GM12878 (cell line): ENCODE measurements at regions not wholly inside any gene's neighbourhood (a gene's known extent, or its start where the extent isn't known, plus 50 kb on each side); places are given as distances from the start of the nearest gene placed in this dataset.

ENCODE experiments used
- HCFC1 ChIP-seq: fragments of 150-350 bp; IDR thresholded peaks from 2 replicates; pipeline ENCODE4 v1.6.1; 2014; ENCODE audit warnings: low read length
- KDM1A ChIP-seq: fragments of 200-600 bp; sonication (generic); IDR thresholded peaks from 2 replicates; pipeline ENCODE4 v1.6.1; 2016; ENCODE audit warnings: borderline replicate concordance
- SMC3 ChIP-seq: IDR thresholded peaks from 2 replicates; pipeline ENCODE4 v1.6.1; 2011; ENCODE audit warnings: low read length, improper control_type of control experiment, borderline replicate concordance
- TF ChIP-seq, protein P1 (sequence below), 3 experiments: IDR thresholded peaks in 2 of 3; conservative IDR thresholded peaks in 1 of 3; 2 replicates each; pipeline ENCODE4 v1.5.1; 2011; ENCODE audit warnings: low read depth in 3 of 3, low read length in 3 of 3, mild to moderate bottlenecking in 3 of 3, control low read depth in 2 of 3, moderate library complexity in 2 of 3, inconsistent platforms in 1 of 3, mixed read lengths in 1 of 3; ENCODE audit not compliant: control insufficient read depth in 2 of 3, insufficient read depth in 1 of 3; ENCODE audit errors: extremely low read depth in 1 of 3

DNA sequence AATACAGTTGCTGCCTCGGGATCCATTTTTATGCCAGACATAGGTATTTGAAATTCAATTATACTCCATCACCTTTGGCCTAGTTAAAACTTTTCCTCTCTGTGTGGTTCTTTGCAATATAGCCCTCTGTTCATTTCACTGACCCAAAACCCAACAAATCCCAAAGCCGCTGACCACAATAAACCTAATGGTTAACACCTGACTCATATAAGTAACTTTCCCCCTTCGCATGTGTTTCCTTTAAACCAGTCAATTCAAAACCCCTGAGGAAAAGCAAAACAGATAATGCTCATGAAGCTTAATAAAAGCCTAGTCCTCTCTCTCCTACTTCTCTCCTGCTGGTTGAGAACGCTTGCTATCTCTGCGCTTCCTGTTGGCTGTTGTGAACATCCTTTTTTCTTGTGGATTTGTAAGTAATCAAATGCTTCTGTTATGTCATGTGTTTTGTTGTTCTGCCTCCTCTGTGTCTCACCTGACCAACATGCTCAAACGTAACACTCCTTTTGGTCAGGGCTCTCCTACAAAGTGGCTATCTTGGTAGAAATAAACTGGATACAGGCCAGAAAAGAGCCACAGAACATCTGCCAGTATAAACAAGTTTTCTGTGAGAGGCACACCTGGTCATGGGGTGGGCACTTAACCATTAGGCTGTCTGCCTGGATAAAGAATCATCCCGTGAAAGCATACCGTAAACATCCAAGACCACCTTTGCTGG lies 652.6 kb downstream of the METTL15 start:
- TF ChIP-seq, protein P1, sequence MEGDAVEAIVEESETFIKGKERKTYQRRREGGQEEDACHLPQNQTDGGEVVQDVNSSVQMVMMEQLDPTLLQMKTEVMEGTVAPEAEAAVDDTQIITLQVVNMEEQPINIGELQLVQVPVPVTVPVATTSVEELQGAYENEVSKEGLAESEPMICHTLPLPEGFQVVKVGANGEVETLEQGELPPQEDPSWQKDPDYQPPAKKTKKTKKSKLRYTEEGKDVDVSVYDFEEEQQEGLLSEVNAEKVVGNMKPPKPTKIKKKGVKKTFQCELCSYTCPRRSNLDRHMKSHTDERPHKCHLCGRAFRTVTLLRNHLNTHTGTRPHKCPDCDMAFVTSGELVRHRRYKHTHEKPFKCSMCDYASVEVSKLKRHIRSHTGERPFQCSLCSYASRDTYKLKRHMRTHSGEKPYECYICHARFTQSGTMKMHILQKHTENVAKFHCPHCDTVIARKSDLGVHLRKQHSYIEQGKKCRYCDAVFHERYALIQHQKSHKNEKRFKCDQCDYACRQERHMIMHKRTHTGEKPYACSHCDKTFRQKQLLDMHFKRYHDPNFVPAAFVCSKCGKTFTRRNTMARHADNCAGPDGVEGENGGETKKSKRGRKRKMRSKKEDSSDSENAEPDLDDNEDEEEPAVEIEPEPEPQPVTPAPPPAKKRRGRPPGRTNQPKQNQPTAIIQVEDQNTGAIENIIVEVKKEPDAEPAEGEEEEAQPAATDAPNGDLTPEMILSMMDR (IDR thresholded peaks at IDR 0.05 in 2 of 3, conservative IDR thresholded peaks at IDR 0.05 in 1 of 3; ENCODE audit: control insufficient read depth in 2 of 3, extremely low read depth in 1 of 3, insufficient read depth in 1 of 3, low read depth in 3 of 3, low read length in 3 of 3), result no peak
- TF ChIP-seq KDM1A (no peak), HCFC1 (no peak), SMC3 (no peak)
